CD4-positive, alpha-beta T cell (primary cell): ENCODE measurements at regions not wholly inside any gene's neighbourhood (a gene's known extent, or its start where the extent isn't known, plus 50 kb on each side); places are given as distances from the start of the nearest gene placed in this dataset.

Experiments used
- ATAC-seq: fragments of 200-7000 bp; cut with Tn5 transposase; one replicate; pipeline ENCODE4 v1.10.0; 2022; ENCODE audit warnings: mild to moderate bottlenecking; ENCODE audit not compliant: poor library complexity
- CTCF ChIA-PET: fragments of 350-600 bp; sonication (Branson Sonifier 250); formaldehyde crosslinking; loops from one replicate; lab custom pipeline; 2021; ENCODE audit warnings: antibody characterized with exemption, inconsistent platforms; lab: Charles Lee
- POLR2A ChIA-PET: fragments of 350-600 bp; sonication (Branson Sonifier 250); formaldehyde crosslinking; loops from one replicate; lab custom pipeline; 2021; ENCODE audit warnings: antibody characterized with exemption, inconsistent platforms; lab: Charles Lee
- DNase-seq, 14 experiments: peaks; one replicate each; pipeline ENCODE4 v3.0.0-alpha.2; 2013 to 2020; ENCODE audit warnings: mixed read lengths in 2 of 14
- H3K27ac ChIP-seq, 2 donors: one replicate each; pipeline versions ENCODE4 v1.5.1 to v1.7.0; 2013; ENCODE audit warnings: low read length in 2 of 2, low read depth in 1 of 2, mild to moderate bottlenecking in 1 of 2
- H3K27me3 ChIP-seq, 2 experiments: 1 replicate in 1 of 2; 2 replicates in 1 of 2; pipeline versions ENCODE4 v1.6.1 to v1.7.0; 2013; ENCODE audit warnings: low read length in 2 of 2, control low read depth in 1 of 2, mild to moderate bottlenecking in 1 of 2, moderate library complexity in 1 of 2; ENCODE audit not compliant: insufficient read depth in 2 of 2, control insufficient read depth in 1 of 2
- H3K36me3 ChIP-seq: one replicate; pipeline ENCODE4 v1.6.1; 2013; ENCODE audit warnings: low read length, control low read depth; ENCODE audit not compliant: insufficient read depth
- H3K4me1 ChIP-seq: one replicate; pipeline ENCODE4 v1.6.1; 2013; ENCODE audit warnings: low read length, control low read depth; ENCODE audit not compliant: insufficient read depth
- H3K4me3 ChIP-seq: one replicate; pipeline ENCODE4 v1.5.1; 2013; ENCODE audit warnings: mild to moderate bottlenecking, low read length, moderate library complexity
- H3K9me3 ChIP-seq, 2 experiments: 1 replicate in 1 of 2; 2 replicates in 1 of 2; pipeline versions ENCODE4 v1.6.1 to v1.7.0; 2013; ENCODE audit warnings: low read length in 2 of 2, mild to moderate bottlenecking in 2 of 2, control low read depth in 1 of 2, moderate library complexity in 1 of 2; ENCODE audit not compliant: control insufficient read depth in 1 of 2, insufficient read depth in 1 of 2
- H3K27ac Mint-ChIP-seq: one replicate; pipeline ENCODE4 v1.8.0; 2020; ENCODE audit warnings: mixed read lengths
- H3K27me3 Mint-ChIP-seq: one replicate; pipeline ENCODE4 v1.8.0; 2021; ENCODE audit warnings: mixed read lengths
- H3K36me3 Mint-ChIP-seq: one replicate; pipeline ENCODE4 v1.8.0; 2021; ENCODE audit warnings: low read depth, mixed read lengths
- H3K4me1 Mint-ChIP-seq: one replicate; pipeline ENCODE4 v1.8.0; 2021; ENCODE audit warnings: low read depth, mixed read lengths
- H3K4me3 Mint-ChIP-seq: one replicate; pipeline ENCODE4 v1.8.0; 2020; ENCODE audit warnings: mild to moderate bottlenecking, mixed read lengths
- H3K9me3 Mint-ChIP-seq: one replicate; pipeline ENCODE4 v1.8.0; 2020; ENCODE audit warnings: mixed read lengths
- intact Hi-C, 2 experiments: fragments of 100-400 bp; cut with DNase I in 1 of 2; cut with micrococcal nuclease in 1 of 2; formaldehyde crosslinking; loops; one replicate each; pipeline versions ENCODE4 v1.15.1 to v1.9.0; 2023 to 2025; cut with DNase I, micrococcal nuclease
- TF ChIP-seq, protein P1 (sequence below): fragments of 200-600 bp; IDR thresholded peaks from one replicate; pipeline ENCODE4 v1.8.0; 2022; ENCODE audit warnings: antibody characterized with exemption, mild to moderate bottlenecking

- Mint-ChIP-seq H3K27me3 (no peaks in the 10 kb centered on the region), H3K9me3 (peaks cover 19% of the 10 kb centered on the region), H3K4me3 (no peak overlapping the region), H3K27ac (no peak overlapping the region), H3K4me1 (no peaks in the 10 kb centered on the region), H3K36me3 (no peaks in the 10 kb centered on the region)
- H3K27ac ChIP-seq, result no peak overlapping the region
- DNase-seq (no peak), ATAC-seq (no peak)
- CTCF ChIA-PET, result no interaction called here
- POLR2A ChIA-PET, result no interaction called here
- intact Hi-C loops, result no loop called here
- TF ChIP-seq, protein P1, sequence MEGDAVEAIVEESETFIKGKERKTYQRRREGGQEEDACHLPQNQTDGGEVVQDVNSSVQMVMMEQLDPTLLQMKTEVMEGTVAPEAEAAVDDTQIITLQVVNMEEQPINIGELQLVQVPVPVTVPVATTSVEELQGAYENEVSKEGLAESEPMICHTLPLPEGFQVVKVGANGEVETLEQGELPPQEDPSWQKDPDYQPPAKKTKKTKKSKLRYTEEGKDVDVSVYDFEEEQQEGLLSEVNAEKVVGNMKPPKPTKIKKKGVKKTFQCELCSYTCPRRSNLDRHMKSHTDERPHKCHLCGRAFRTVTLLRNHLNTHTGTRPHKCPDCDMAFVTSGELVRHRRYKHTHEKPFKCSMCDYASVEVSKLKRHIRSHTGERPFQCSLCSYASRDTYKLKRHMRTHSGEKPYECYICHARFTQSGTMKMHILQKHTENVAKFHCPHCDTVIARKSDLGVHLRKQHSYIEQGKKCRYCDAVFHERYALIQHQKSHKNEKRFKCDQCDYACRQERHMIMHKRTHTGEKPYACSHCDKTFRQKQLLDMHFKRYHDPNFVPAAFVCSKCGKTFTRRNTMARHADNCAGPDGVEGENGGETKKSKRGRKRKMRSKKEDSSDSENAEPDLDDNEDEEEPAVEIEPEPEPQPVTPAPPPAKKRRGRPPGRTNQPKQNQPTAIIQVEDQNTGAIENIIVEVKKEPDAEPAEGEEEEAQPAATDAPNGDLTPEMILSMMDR, result no peak
- H3K9me3 ChIP-seq, result peaks cover 0 to 7% of the 10 kb centered on the region in 2 experiments
- H3K4me1 ChIP-seq, result no peaks in the 10 kb centered on the region
- no peaks in the 10 kb centered on the region for H3K27me3 ChIP-seq
- no peak overlapping the region for H3K4me3 ChIP-seq
- H3K36me3 ChIP-seq, result no peaks in the 10 kb centered on the region
Observed at GRCh38 chr5:145393426-145393825, 441.7 kb downstream of the PRELID2 start.

- no peaks in the 10 kb centered on the region for H3K4me1 Mint-ChIP-seq
- H3K27me3 Mint-ChIP-seq, result no peaks in the 10 kb centered on the region
- ATAC-seq, result no peak
- no peaks in the 10 kb centered on the region for H3K4me1 ChIP-seq
- ChIA-PET POLR2A (no interaction called here), CTCF (no interaction called here)
- no peak overlapping the region for H3K4me3 ChIP-seq
- no peaks in the 10 kb centered on the region for H3K36me3 Mint-ChIP-seq
- no peak overlapping the region for H3K27ac Mint-ChIP-seq
- no peak for DNase-seq
- TF ChIP-seq, protein P1, result no peak
- no peaks in the 10 kb centered on the region for H3K27me3 ChIP-seq
- peaks cover 0 to 7% of the 10 kb centered on the region in 2 experiments for H3K9me3 ChIP-seq
- H3K36me3 ChIP-seq, result no peaks in the 10 kb centered on the region
- no peak overlapping the region for H3K4me3 Mint-ChIP-seq
- no peak overlapping the region for H3K27ac ChIP-seq
- intact Hi-C loops, result no loop called here
- H3K9me3 Mint-ChIP-seq, result peaks cover 17% of the 10 kb centered on the region
Observed at GRCh38 chr5:145389047-145389446, 446.1 kb downstream of the PRELID2 start.

DNA sequence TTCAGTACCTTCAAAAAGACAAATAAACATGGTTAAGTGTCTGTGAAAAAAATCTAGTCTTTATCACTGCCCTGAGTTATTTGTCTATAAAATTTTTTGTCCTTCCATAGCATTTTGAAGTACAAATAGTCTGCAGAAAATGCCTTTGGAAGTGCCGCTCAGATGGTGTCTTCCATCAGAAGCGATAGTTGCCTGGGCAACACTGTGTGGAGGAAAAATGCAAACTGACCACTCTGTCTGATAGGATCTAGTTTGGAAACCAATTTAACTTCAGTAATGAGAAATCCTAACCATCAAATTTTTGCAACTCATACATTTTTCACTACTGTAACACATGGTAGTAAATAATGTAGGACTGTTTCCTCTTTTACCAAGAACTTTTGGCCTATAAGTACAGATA is 449.9 kb downstream of the PRELID2 start:
- no peaks in the 10 kb centered on the region for H3K36me3 ChIP-seq
- no peaks in the 10 kb centered on the region for H3K27me3 ChIP-seq
- ChIA-PET POLR2A (no interaction called here), CTCF (no interaction called here)
- ATAC-seq, result no peak
- intact Hi-C loops, result no loop called here
- H3K4me1 ChIP-seq, result no peaks in the 10 kb centered on the region
- no peak overlapping the region for H3K4me3 ChIP-seq
- no peaks in the 10 kb centered on the region for H3K9me3 ChIP-seq
- no peak overlapping the region for H3K27ac Mint-ChIP-seq
- no peak overlapping the region for H3K27ac ChIP-seq
- H3K36me3 Mint-ChIP-seq, result no peaks in the 10 kb centered on the region
- DNase-seq, result no peak
- H3K4me3 Mint-ChIP-seq, result no peak overlapping the region
- TF ChIP-seq, protein P1, result no peak
- no peaks in the 10 kb centered on the region for H3K4me1 Mint-ChIP-seq
- H3K27me3 Mint-ChIP-seq, result no peaks in the 10 kb centered on the region
- H3K9me3 Mint-ChIP-seq, result peaks cover 23% of the 10 kb centered on the region
